Activated CD4-positive, alpha-beta T cell treated with anti-CD3 and anti-CD28 coated beads, Interleukin-2, amount 50 U/mL, for 1 hour (primary cell): ENCODE measurements at regions not wholly inside any gene's neighbourhood (a gene's known extent, or its start where the extent isn't known, plus 50 kb on each side); places are given as distances from the start of the nearest gene placed in this dataset.

Experiments
- DNase-seq: peaks from one replicate; pipeline ENCODE4 v3.0.0-alpha.2; 2020

GRCh38 chr1:182118851-182119250 is 57.3 kb upstream of the ZNF648 start:
- DNase-seq, result no peak

- DNase-seq, result no peak
These were observed 53.1 kb upstream of the ZNF648 start for GRCh38 chr1:182114627-182115023.

GRCh38 chr1:182113879-182114626 is 52.5 kb upstream of the ZNF648 start:
- no peak for DNase-seq

- DNase-seq, result no peak
These were observed 50.0 kb upstream of the ZNF648 start for GRCh38 chr1:182111496-182111895.
